ENCODE measurements at regions not wholly inside any gene's neighbourhood (a gene's known extent, or its start where the extent isn't known, plus 50 kb on each side); places are given as distances from the start of the nearest gene placed in this dataset.

DNA sequence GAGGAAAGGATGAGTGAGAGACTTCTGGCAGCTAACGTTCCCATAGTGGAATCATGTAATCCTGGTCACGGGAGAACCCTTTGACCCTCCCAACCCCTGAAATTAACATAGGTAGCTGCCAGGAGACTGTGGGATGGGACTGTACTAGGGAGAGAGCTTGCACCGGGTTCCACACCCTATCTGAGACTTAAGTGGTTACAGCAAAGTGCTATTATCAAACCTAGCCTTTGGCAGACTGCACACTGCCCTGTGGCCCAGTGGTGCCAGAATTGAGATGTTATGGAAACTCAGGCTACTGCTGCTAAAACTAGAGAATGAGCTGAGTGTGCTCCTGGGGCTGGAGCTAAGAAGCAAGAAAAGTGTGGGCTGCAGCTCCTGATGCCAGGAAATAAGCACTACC is 79.6 kb upstream of the PDC start:
- TF ChIP-seq, protein P1, sequence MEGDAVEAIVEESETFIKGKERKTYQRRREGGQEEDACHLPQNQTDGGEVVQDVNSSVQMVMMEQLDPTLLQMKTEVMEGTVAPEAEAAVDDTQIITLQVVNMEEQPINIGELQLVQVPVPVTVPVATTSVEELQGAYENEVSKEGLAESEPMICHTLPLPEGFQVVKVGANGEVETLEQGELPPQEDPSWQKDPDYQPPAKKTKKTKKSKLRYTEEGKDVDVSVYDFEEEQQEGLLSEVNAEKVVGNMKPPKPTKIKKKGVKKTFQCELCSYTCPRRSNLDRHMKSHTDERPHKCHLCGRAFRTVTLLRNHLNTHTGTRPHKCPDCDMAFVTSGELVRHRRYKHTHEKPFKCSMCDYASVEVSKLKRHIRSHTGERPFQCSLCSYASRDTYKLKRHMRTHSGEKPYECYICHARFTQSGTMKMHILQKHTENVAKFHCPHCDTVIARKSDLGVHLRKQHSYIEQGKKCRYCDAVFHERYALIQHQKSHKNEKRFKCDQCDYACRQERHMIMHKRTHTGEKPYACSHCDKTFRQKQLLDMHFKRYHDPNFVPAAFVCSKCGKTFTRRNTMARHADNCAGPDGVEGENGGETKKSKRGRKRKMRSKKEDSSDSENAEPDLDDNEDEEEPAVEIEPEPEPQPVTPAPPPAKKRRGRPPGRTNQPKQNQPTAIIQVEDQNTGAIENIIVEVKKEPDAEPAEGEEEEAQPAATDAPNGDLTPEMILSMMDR (conservative IDR thresholded peaks at IDR 0.05; ENCODE audit: low read depth in 2 of 2), result no peak
- TF ChIP-seq, protein P2, sequence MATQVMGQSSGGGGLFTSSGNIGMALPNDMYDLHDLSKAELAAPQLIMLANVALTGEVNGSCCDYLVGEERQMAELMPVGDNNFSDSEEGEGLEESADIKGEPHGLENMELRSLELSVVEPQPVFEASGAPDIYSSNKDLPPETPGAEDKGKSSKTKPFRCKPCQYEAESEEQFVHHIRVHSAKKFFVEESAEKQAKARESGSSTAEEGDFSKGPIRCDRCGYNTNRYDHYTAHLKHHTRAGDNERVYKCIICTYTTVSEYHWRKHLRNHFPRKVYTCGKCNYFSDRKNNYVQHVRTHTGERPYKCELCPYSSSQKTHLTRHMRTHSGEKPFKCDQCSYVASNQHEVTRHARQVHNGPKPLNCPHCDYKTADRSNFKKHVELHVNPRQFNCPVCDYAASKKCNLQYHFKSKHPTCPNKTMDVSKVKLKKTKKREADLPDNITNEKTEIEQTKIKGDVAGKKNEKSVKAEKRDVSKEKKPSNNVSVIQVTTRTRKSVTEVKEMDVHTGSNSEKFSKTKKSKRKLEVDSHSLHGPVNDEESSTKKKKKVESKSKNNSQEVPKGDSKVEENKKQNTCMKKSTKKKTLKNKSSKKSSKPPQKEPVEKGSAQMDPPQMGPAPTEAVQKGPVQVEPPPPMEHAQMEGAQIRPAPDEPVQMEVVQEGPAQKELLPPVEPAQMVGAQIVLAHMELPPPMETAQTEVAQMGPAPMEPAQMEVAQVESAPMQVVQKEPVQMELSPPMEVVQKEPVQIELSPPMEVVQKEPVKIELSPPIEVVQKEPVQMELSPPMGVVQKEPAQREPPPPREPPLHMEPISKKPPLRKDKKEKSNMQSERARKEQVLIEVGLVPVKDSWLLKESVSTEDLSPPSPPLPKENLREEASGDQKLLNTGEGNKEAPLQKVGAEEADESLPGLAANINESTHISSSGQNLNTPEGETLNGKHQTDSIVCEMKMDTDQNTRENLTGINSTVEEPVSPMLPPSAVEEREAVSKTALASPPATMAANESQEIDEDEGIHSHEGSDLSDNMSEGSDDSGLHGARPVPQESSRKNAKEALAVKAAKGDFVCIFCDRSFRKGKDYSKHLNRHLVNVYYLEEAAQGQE (IDR thresholded peaks at IDR 0.05; ENCODE audit: unreplicated experiment), result no peak
- TF ChIP-seq, protein P3, sequence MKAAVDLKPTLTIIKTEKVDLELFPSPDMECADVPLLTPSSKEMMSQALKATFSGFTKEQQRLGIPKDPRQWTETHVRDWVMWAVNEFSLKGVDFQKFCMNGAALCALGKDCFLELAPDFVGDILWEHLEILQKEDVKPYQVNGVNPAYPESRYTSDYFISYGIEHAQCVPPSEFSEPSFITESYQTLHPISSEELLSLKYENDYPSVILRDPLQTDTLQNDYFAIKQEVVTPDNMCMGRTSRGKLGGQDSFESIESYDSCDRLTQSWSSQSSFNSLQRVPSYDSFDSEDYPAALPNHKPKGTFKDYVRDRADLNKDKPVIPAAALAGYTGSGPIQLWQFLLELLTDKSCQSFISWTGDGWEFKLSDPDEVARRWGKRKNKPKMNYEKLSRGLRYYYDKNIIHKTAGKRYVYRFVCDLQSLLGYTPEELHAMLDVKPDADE (IDR thresholded peaks at IDR 0.05), result no peak
- TF ChIP-seq JUNB (IDR thresholded peaks at IDR 0.05; ENCODE audit: unreplicated experiment), result no peak
- no peak for TF ChIP-seq EZH2 (IDR thresholded peaks at IDR 0.05; ENCODE audit: low read depth, unreplicated experiment)
- TF ChIP-seq NANOG (IDR thresholded peaks at IDR 0.05; ENCODE audit: borderline replicate concordance), result no peak
- TF ChIP-seq STAT1 (IDR thresholded peaks at IDR 0.05; ENCODE audit: unreplicated experiment), result no peak
- TF ChIP-seq CREB1 (CRISPR knock-in tag; IDR thresholded peaks at IDR 0.05; ENCODE audit: low read depth), result no peak
- no peak for TF ChIP-seq POLR2AphosphoS5 (IDR thresholded peaks at IDR 0.05; ENCODE audit: low read depth)

Data from GM23338 (cell line).